NCI-H1092 (cell line): ENCODE measurements at regions not wholly inside any gene's neighbourhood (a gene's known extent, or its start where the extent isn't known, plus 50 kb on each side); places are given as distances from the start of the nearest gene placed in this dataset.
A peak's percentile ranks its signal among the peaks of the same experiment; 100 is the strongest.
"Not testable (repeated sequence)": the region's sequence is repeated elsewhere in the genome, so short reads cannot be mapped to it uniquely, and the experiment has no call there.

Source experiments
- DNase-seq: peaks from one replicate; lab custom pipeline; 2025; lab: John Stamatoyannopoulos, UW

- DNase-seq: not testable (repeated sequence)
Observed at GRCh38 chr18:60013148-60013547, 113.4 kb downstream of the PMAIP1 start.

- no peak for DNase-seq
Observed at GRCh38 chr18:60010984-60011383, 111.2 kb downstream of the PMAIP1 start.

- no peak for DNase-seq
Observed at GRCh38 chr18:60010513-60010912, 110.7 kb downstream of the PMAIP1 start.

GRCh38 chr18:60007661-60008060 lies 107.9 kb downstream of the PMAIP1 start:
- no peak for DNase-seq

DNA sequence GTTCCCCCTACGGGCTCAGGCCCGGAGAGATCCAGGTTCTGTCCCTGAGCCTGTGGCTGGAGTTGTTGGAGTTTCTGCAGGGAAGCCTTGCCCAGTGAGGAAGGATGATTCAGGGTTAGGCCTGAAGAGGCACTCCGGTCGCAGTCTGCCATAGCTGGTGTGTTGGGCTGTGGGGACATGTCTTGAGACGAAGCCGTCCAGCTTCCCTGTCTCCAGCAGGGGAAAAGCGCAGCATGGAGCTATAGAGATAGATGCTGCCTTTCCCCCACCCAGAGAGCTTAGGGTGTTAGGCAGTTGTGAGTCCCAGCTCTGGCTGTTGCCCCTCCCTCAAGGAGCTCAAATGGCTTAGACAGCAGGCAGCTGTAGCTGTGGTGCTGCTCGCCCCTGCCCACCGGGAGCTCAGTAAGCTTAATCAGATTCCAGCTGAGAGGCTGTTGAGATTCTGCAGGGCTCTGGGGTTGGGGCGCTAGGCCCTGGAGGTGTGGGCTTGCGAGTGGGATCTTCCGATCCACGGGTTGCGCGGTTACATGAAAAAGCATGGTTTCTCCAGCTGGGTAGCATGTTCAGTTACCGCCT lies 103.9 kb downstream of the PMAIP1 start:
- no peak for DNase-seq

GRCh38 chr18:59996370-59996966 lies 96.7 kb downstream of the PMAIP1 start:
- peak; percentile 50 for DNase-seq

DNA sequence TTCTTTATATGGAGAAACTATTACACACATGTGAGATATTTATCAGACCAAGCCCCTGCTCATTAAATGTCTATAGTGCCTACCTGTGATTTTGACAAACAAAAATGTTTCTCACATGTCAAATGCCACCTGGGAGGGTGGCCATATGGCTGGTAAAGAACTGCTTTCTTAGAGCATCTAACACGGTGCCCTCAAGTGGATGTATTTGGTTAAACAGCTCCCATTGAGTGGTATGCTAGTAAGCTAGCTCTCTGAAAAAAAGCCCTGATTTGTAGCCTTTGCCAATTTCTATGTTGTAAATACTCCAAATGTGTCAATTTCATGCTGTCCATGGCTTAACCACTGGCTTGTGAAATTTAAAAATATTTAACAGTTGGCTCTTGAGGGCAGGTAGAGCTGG lies 94.6 kb downstream of the PMAIP1 start:
- DNase-seq: no peak

- DNase-seq: no peak
Observed at GRCh38 chr18:59993560-59993959, 93.8 kb downstream of the PMAIP1 start.

GRCh38 chr18:59990121-59990823 lies 90.5 kb downstream of the PMAIP1 start:
- DNase-seq: no peak

- DNase-seq: peak; percentile 32
Observed at GRCh38 chr18:59988098-59988706, 88.4 kb downstream of the PMAIP1 start.

DNA sequence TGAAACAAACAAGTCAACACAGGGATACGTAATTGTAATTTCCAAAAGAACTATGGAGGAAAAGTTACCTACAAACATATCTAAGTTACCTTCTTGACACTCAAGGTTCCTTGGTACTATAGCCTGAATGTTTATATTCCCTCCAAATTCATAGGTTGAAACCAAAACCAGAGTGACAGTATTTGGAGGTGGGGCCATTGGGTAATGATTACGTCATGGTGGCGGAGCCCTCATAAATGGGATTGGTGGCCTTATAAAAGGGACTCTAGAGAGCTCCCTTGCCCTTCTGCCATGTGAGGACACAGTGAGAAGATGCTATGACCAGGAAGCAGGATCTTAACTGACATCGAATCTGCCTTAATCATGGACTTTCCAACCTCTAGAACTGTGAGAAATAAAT lies 87.3 kb downstream of the PMAIP1 start:
- no peak for DNase-seq

DNA sequence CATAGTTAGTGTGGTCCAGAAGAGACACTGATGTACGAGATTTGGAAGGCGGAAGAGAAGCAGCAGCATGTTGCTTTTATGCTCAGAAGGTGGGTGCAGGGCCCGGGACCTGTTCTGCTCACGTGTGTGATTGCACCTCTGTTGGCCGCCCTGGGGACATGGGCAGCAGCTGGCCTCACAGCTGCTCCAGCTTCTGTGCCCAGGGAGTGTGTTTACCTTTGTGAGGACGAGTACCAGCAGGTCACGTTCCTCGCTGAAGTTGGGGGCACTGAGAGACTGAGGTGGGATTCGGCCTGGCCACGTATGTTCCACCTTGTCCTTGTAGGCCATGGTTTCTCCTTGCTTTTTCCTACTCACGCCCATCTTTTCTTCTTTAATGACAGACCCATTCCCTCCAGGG lies 86.3 kb downstream of the PMAIP1 start:
- no peak for DNase-seq

GRCh38 chr18:59985289-59985688 lies 85.5 kb downstream of the PMAIP1 start:
- DNase-seq: no peak

GRCh38 chr18:59983506-59983905 lies 83.7 kb downstream of the PMAIP1 start:
- no peak for DNase-seq

GRCh38 chr18:59980188-59980637 lies 80.4 kb downstream of the PMAIP1 start:
- no peak for DNase-seq

- no peak for DNase-seq
Observed at GRCh38 chr18:59971871-59972428, 72.2 kb downstream of the PMAIP1 start.

- not testable (repeated sequence) for DNase-seq
Observed at GRCh38 chr18:59971144-59971543, 71.3 kb downstream of the PMAIP1 start.

GRCh38 chr18:59969477-59970028 lies 69.8 kb downstream of the PMAIP1 start:
- DNase-seq: not testable (repeated sequence)

DNA sequence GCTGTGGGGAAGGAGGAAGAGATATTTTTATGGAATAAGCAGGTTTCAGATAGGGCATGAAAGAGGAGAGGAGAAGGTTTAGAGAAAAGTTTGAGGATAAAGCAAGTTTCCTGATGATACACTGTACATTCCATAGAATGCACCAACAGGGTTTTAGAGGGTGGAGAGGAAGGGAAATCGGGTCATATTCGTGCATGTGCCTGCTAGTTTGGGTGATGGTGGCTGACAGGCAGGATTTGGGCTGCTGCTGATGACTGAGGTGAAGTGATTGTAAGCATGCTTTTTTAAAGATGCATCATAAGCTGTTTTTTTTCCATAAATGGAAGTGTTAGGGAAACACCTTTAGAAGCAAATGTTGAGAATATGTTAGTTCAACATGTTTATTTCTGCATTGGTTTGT lies 68.8 kb downstream of the PMAIP1 start:
- DNase-seq: no peak

- no peak for DNase-seq
Observed at GRCh38 chr18:59967878-59968277, 68.1 kb downstream of the PMAIP1 start.

DNA sequence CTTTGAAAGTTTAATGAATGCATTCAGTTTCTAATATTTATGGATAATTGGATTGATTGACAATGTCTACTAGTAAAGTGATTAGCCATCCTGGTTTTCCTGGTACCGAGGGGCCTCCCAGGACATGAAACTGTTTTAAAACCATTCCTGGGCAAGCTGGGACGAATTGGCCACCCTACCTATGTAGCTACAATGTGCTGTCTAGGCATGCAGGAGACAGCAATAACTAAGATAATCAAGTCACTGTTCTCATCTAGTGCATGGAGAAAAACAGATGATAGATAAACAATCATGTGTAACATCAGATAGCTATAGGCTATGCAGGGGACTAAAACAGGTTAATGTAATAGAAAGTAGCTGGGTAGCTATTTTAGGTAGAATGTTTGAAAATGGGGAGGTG lies 67.1 kb downstream of the PMAIP1 start:
- no peak for DNase-seq

GRCh38 chr18:59963229-59963628 lies 63.4 kb downstream of the PMAIP1 start:
- no peak for DNase-seq
